ENCODE measurements at regions not wholly inside any gene's neighbourhood (a gene's known extent, or its start where the extent isn't known, plus 50 kb on each side); places are given as distances from the start of the nearest gene placed in this dataset.

- no peak for DNase-seq
- no peaks in the 10 kb centered on the region for H3K9me3 ChIP-seq (ENCODE audit: control insufficient read depth in 2 of 2, insufficient read depth in 1 of 2, low read depth in 1 of 2, low read length in 1 of 2)
- no peaks in the 10 kb centered on the region for H3K27me3 ChIP-seq (ENCODE audit: control insufficient read depth in 3 of 3, insufficient read depth in 3 of 3, low read length in 3 of 3)
- no peak overlapping the region for H3K27ac ChIP-seq (ENCODE audit: low read depth in 1 of 3, low read length in 2 of 3)
- H3K4me1 ChIP-seq (ENCODE audit: control insufficient read depth in 3 of 3, insufficient read depth in 2 of 3, low read depth in 1 of 3, low read length in 2 of 3), result no peaks in the 10 kb centered on the region
- no peaks in the 10 kb centered on the region for H3K36me3 ChIP-seq (ENCODE audit: control insufficient read depth in 3 of 3, insufficient read depth in 2 of 3, low read depth in 1 of 3, low read length in 3 of 3)
- H3K4me3 ChIP-seq (ENCODE audit: low read depth in 1 of 3, low read length in 3 of 3), result no peak overlapping the region
- FAIRE-seq, result no peak
- WGBS, 3 donors, result 92 to 100% (median 97%) methylated on average over 1 of the region's 1 CpG
Observed at GRCh38 chr1:68365709-68366382, 83.9 kb downstream of the RPE65 start.

GRCh38 chr1:68363339-68363738 is 86.4 kb downstream of the RPE65 start:
- H3K4me1 ChIP-seq (ENCODE audit: control insufficient read depth in 3 of 3, insufficient read depth in 2 of 3, low read depth in 1 of 3, low read length in 2 of 3), result peaks cover 0 to 2% (median 0%) of the 10 kb centered on the region in 3 donors
- no peak overlapping the region for H3K4me3 ChIP-seq (ENCODE audit: low read depth in 1 of 3, low read length in 3 of 3)
- H3K9me3 ChIP-seq (ENCODE audit: control insufficient read depth in 2 of 2, insufficient read depth in 1 of 2, low read depth in 1 of 2, low read length in 1 of 2), result no peaks in the 10 kb centered on the region
- no peaks in the 10 kb centered on the region for H3K27me3 ChIP-seq (ENCODE audit: control insufficient read depth in 3 of 3, insufficient read depth in 3 of 3, low read length in 3 of 3)
- no peaks in the 10 kb centered on the region for H3K36me3 ChIP-seq (ENCODE audit: control insufficient read depth in 3 of 3, insufficient read depth in 2 of 3, low read depth in 1 of 3, low read length in 3 of 3)
- DNase-seq (no peak), FAIRE-seq (no peak)
- H3K27ac ChIP-seq (ENCODE audit: low read depth in 1 of 3, low read length in 2 of 3), result no peak overlapping the region

- 73 to 82% (median 74%) methylated on average over 3 of the region's 3 CpGs for WGBS, 3 donors
- FAIRE-seq (no peak), DNase-seq (no peak)
- no peaks in the 10 kb centered on the region for H3K27me3 ChIP-seq (ENCODE audit: control insufficient read depth in 3 of 3, insufficient read depth in 3 of 3, low read length in 3 of 3)
- H3K36me3 ChIP-seq (ENCODE audit: control insufficient read depth in 3 of 3, insufficient read depth in 2 of 3, low read depth in 1 of 3, low read length in 3 of 3), result no peaks in the 10 kb centered on the region
- H3K27ac ChIP-seq (ENCODE audit: low read depth in 1 of 3, low read length in 2 of 3), result no peak overlapping the region
- peaks cover 0 to 4% (median 0%) of the 10 kb centered on the region in 3 donors for H3K4me1 ChIP-seq (ENCODE audit: control insufficient read depth in 3 of 3, insufficient read depth in 2 of 3, low read depth in 1 of 3, low read length in 2 of 3)
- no peaks in the 10 kb centered on the region for H3K9me3 ChIP-seq (ENCODE audit: control insufficient read depth in 2 of 2, insufficient read depth in 1 of 2, low read depth in 1 of 2, low read length in 1 of 2)
- no peak overlapping the region for H3K4me3 ChIP-seq (ENCODE audit: low read depth in 1 of 3, low read length in 3 of 3)
Observed at GRCh38 chr1:68361346-68361910, 88.3 kb downstream of the RPE65 start.

DNA sequence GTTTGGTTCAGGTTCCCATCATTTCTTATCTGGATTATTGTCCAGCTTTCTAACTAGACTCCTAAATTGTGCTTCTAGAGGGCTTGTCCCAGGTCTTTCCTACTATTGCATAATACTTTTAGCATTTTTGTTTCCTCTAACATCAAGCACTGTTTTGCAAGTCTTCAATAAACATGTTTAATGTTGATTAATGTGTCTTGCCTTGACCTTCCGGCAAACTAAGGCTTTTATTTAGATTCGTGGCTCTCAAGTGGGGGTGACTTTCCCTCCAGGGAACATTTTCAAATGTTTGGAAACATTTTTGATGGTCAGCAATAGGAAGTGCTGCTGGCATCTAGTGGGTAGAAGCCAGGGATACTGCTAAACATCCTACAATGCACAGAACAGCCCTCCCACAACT is 90.7 kb downstream of the RPE65 start:
- DNase-seq, result no peak
- WGBS, 3 donors, result 47 to 59% (median 53%) methylated on average over 2 of the region's 2 CpGs
- Histone ChIP-seq H3K4me3 (ENCODE audit: low read depth in 1 of 3, low read length in 3 of 3) (no peak overlapping the region), H3K27me3 (ENCODE audit: control insufficient read depth in 3 of 3, insufficient read depth in 3 of 3, low read length in 3 of 3) (no peaks in the 10 kb centered on the region), H3K27ac (ENCODE audit: low read depth in 1 of 3, low read length in 2 of 3) (no peak overlapping the region), H3K4me1 (ENCODE audit: control insufficient read depth in 3 of 3, insufficient read depth in 2 of 3, low read depth in 1 of 3, low read length in 2 of 3) (peaks cover 0 to 4% (median 0%) of the 10 kb centered on the region in 3 donors), H3K9me3 (ENCODE audit: control insufficient read depth in 2 of 2, insufficient read depth in 1 of 2, low read depth in 1 of 2, low read length in 1 of 2) (no peaks in the 10 kb centered on the region), H3K36me3 (ENCODE audit: control insufficient read depth in 3 of 3, insufficient read depth in 2 of 3, low read depth in 1 of 3, low read length in 3 of 3) (no peaks in the 10 kb centered on the region)
- no peak for FAIRE-seq

DNA sequence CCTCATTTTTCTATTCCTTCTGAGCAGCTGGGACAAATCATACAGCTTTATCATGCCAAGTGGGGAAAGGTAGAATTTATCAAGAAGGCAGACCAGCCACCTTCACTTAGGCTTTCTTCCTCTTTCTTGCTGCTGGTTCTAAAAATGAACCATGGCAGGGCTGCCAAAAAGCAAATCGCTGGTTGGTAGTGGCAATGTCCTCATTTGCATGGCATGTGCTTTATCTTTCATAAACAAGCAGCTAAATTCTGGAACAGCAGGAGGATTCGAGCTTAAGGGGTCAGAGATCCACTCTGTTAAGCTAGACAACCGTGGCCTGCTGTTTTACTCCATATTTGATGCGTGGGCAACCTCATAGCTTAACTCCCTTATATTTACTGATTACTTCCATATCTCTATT is 91.3 kb downstream of the RPE65 start:
- WGBS, 3 donors, result 40 to 42% (median 42%) methylated on average over 4 of the region's 4 CpGs
- FAIRE-seq, result no peak
- no peaks in the 10 kb centered on the region for H3K9me3 ChIP-seq (ENCODE audit: control insufficient read depth in 2 of 2, insufficient read depth in 1 of 2, low read depth in 1 of 2, low read length in 1 of 2)
- no peak overlapping the region for H3K4me3 ChIP-seq (ENCODE audit: low read depth in 1 of 3, low read length in 3 of 3)
- H3K27me3 ChIP-seq (ENCODE audit: control insufficient read depth in 3 of 3, insufficient read depth in 3 of 3, low read length in 3 of 3), result no peaks in the 10 kb centered on the region
- DNase-seq, result no peak
- no peak overlapping the region for H3K27ac ChIP-seq (ENCODE audit: low read depth in 1 of 3, low read length in 2 of 3)
- peaks cover 0 to 4% (median 0%) of the 10 kb centered on the region in 3 donors for H3K4me1 ChIP-seq (ENCODE audit: control insufficient read depth in 3 of 3, insufficient read depth in 2 of 3, low read depth in 1 of 3, low read length in 2 of 3)
- no peaks in the 10 kb centered on the region for H3K36me3 ChIP-seq (ENCODE audit: control insufficient read depth in 3 of 3, insufficient read depth in 2 of 3, low read depth in 1 of 3, low read length in 3 of 3)

DNA sequence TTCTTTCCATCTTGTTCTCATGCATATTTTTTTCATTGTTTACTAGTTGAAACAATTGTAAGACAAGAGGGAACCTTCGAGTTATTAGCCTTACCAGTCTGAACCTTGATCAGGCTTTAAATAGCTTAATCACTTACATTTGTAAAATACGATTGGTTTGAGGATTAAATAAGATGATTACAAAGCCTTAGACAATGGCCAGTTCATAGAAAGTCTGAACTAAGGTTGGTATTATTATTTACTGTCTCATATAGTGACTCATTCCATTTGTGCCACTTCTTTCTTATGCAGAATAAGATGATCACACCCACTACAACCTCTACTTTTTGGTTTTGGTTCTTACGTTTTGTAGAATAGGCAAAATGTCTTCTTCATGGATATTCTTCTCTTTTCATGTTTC is 94.1 kb downstream of the RPE65 start:
- Histone ChIP-seq H3K27me3 (ENCODE audit: control insufficient read depth in 3 of 3, insufficient read depth in 3 of 3, low read length in 3 of 3) (peaks cover 0 to 3% (median 0%) of the 10 kb centered on the region in 3 donors), H3K4me1 (ENCODE audit: control insufficient read depth in 3 of 3, insufficient read depth in 2 of 3, low read depth in 1 of 3, low read length in 2 of 3) (peaks cover 0 to 4% (median 0%) of the 10 kb centered on the region in 3 donors), H3K36me3 (ENCODE audit: control insufficient read depth in 3 of 3, insufficient read depth in 2 of 3, low read depth in 1 of 3, low read length in 3 of 3) (no peaks in the 10 kb centered on the region), H3K9me3 (ENCODE audit: control insufficient read depth in 2 of 2, insufficient read depth in 1 of 2, low read depth in 1 of 2, low read length in 1 of 2) (no peaks in the 10 kb centered on the region), H3K4me3 (ENCODE audit: low read depth in 1 of 3, low read length in 3 of 3) (no peak overlapping the region), H3K27ac (ENCODE audit: low read depth in 1 of 3, low read length in 2 of 3) (no peak overlapping the region)
- FAIRE-seq, result no peak
- no peak for DNase-seq
- WGBS, 3 donors, result 32 to 71% (median 50%) methylated on average over 3 of the region's 3 CpGs

- WGBS, 3 donors, result 59 to 71% (median 71%) methylated on average over 2 of the region's 2 CpGs
Observed at GRCh38 chr1:68352202-68352601, 97.6 kb downstream of the RPE65 start.

DNA sequence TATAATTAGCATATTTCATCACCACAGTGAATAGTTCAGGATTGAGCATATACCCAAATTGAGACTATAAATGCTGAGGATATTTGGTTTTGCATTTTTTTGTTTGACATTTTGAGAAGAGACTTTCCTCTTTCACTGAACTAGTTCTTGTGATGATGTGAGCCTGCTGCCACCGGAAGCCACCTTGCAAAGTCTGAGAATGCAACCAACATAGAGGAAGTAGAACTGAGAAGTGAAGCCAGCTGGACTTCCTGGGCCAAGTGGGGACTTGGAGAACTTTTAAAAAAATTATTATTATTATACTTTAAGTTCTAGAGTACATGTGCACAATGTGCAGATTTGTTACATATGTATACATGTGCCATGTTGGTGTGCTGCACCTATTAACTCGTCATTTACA is 102.3 kb downstream of the RPE65 start:
- Histone ChIP-seq H3K9me3 (ENCODE audit: control insufficient read depth in 2 of 2, insufficient read depth in 1 of 2, low read depth in 1 of 2, low read length in 1 of 2) (no peaks in the 10 kb centered on the region), H3K27ac (ENCODE audit: low read depth in 1 of 3, low read length in 2 of 3) (no peak overlapping the region), H3K36me3 (ENCODE audit: control insufficient read depth in 3 of 3, insufficient read depth in 2 of 3, low read depth in 1 of 3, low read length in 3 of 3) (no peaks in the 10 kb centered on the region), H3K4me1 (ENCODE audit: control insufficient read depth in 3 of 3, insufficient read depth in 2 of 3, low read depth in 1 of 3, low read length in 2 of 3) (no peaks in the 10 kb centered on the region), H3K4me3 (ENCODE audit: low read depth in 1 of 3, low read length in 3 of 3) (no peak overlapping the region), H3K27me3 (ENCODE audit: control insufficient read depth in 3 of 3, insufficient read depth in 3 of 3, low read length in 3 of 3) (peaks cover 0 to 3% (median 0%) of the 10 kb centered on the region in 3 donors)
- DNase-seq, result no peak
- WGBS, 3 donors, result 61 to 69% (median 67%) methylated on average over 1 of the region's 2 CpGs
- no peak for FAIRE-seq

More at GRCh38 chr1:68352202-68352601, 97.6 kb downstream of the RPE65 start:
- H3K27ac ChIP-seq (ENCODE audit: low read depth in 1 of 3, low read length in 2 of 3), result no peak overlapping the region
- peaks cover 0 to 3% (median 0%) of the 10 kb centered on the region in 3 donors for H3K27me3 ChIP-seq (ENCODE audit: control insufficient read depth in 3 of 3, insufficient read depth in 3 of 3, low read length in 3 of 3)
- no peaks in the 10 kb centered on the region for H3K9me3 ChIP-seq (ENCODE audit: control insufficient read depth in 2 of 2, insufficient read depth in 1 of 2, low read depth in 1 of 2, low read length in 1 of 2)
- H3K4me1 ChIP-seq (ENCODE audit: control insufficient read depth in 3 of 3, insufficient read depth in 2 of 3, low read depth in 1 of 3, low read length in 2 of 3), result no peaks in the 10 kb centered on the region
- FAIRE-seq (no peak), DNase-seq (no peak)
- H3K4me3 ChIP-seq (ENCODE audit: low read depth in 1 of 3, low read length in 3 of 3), result no peak overlapping the region
- H3K36me3 ChIP-seq (ENCODE audit: control insufficient read depth in 3 of 3, insufficient read depth in 2 of 3, low read depth in 1 of 3, low read length in 3 of 3), result no peaks in the 10 kb centered on the region
